ENCODE measurements at regions not wholly inside any gene's neighbourhood (a gene's known extent, or its start where the extent isn't known, plus 50 kb on each side); places are given as distances from the start of the nearest gene placed in this dataset.

- no peak for TF ChIP-seq EP300 (IDR thresholded peaks at IDR 0.05; ENCODE audit: low read depth)
- TF ChIP-seq CTCF (IDR thresholded peaks at IDR 0.05) = no peak
- no peak for TF ChIP-seq POLR2AphosphoS5 (IDR thresholded peaks at IDR 0.05)
- TF ChIP-seq POLR2A (IDR thresholded peaks at IDR 0.05) = no peak
Measured at GRCh38 chr5:6228257-6229250, 149.8 kb downstream of the MED10 start.

Data from transverse colon (tissue), 4 donors.